ENCODE measurements at regions not wholly inside any gene's neighbourhood (a gene's known extent, or its start where the extent isn't known, plus 50 kb on each side); places are given as distances from the start of the nearest gene placed in this dataset.

DNA sequence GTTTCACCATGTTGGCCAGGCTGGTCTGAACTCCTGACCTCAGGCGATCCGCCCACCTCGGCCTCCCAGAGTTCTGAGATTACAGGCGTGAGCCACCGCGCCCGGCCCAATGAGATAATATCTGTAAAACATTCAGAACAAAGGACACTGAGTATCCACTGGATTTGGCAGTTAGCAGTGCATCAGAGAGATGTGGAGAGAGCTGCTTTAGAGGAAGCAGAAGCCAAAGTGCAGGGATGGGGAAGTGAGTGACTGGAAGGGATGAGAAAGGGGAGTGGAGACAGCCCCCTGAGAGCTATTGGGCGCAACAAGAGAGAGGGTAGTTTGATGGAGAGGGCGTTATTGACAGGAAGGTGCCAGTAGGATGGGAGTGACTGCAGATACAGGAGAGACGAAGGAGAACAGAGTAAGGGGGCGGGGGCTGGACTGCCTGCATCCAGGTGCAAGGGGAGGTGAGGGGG lies 157.5 kb upstream of the SHB start:
- DNase-seq (ENCODE audit: low read depth), result no peak

DNA sequence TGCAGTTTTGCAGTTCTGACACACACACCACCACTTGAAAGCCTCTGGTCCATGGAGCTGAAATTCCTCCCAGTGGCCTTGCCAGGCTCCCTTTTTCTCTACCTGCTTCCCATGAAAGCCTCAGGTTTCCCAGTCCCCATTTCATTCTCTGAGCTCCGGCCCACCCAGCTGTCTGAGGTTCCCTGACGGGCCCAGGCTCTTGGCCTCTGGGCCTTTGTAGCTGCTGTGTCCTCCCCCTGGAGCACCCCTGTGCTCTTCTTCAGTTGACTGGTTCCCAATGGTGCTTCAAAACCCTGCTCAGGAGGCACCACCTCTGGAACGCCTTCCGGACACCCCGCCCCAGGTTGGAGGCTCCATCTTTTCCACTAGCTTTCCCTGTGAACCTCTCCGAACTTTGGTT lies 155.9 kb upstream of the SHB start:
- DNase-seq (ENCODE audit: low read depth), result no peak

DNA sequence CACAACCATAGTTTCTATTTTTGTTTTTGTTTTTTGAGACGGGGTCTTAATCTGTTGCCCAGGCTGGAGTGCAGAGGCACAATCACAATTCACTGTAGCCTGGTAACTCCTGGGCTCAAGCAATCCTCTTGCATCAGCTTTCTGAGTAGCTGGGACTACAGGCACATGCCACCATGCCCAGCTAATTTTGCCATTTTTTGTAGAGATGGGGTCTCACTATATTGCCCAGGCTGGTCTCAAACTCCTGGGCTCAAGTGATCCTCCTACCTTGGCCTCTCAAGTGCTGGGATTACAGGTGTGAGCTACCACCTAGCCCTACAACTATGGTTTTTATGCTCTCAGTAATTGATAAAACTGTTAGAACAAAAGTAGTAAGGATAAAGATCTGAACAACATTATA lies 147.5 kb upstream of the SHB start:
- DNase-seq (ENCODE audit: low read depth), result no peak

GRCh38 chr9:38215465-38215864 lies 146.4 kb upstream of the SHB start:
- no peak for DNase-seq (ENCODE audit: low read depth)

GRCh38 chr9:38214432-38214831 lies 145.4 kb upstream of the SHB start:
- DNase-seq (ENCODE audit: low read depth), result no peak

- DNase-seq (ENCODE audit: low read depth), result no peak
Observed at GRCh38 chr9:38213631-38214299, 144.7 kb upstream of the SHB start.

DNA sequence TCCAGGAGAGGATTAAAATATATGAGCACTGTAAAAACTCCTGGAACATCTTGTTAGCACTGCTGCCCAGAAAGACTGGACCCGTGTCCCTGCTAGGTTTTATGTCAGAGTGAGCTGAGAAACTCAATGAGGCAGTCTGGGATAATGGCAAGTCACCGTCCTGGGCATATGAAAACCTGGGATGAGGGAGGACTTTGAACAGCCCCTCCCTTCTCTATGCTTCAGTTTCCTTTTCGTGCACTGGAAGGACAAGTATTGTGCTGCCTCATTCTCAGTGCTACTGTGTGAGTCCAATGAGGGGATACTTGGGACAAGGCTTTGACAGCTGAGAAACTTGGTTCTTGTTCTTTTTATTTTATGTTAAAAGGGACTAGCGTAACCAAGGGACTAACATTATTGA lies 143.0 kb upstream of the SHB start:
- no peak for DNase-seq (ENCODE audit: low read depth)

DNA sequence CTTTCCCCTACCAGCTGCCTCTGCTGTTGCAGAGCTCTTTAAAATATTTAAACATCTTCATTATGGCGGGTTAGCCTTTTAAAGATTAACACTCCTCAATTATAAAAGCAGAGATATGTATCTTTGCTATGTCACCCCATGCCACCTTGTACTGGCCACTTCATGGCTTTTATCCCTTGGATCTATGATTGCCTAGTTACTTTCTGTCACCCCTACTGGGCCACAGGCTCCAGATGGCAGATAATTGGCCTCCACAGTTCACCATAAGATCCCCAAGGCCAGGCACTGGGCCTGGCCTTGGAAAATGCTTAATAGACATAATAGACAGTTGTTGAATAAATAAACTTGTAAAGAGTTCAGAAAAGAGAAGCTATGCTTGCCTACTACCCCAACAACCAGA lies 142.0 kb upstream of the SHB start:
- DNase-seq (ENCODE audit: low read depth), result no peak

- no peak for DNase-seq (ENCODE audit: low read depth)
Observed at GRCh38 chr9:38208206-38208901, 139.3 kb upstream of the SHB start.

- no peak for DNase-seq (ENCODE audit: low read depth)
Observed at GRCh38 chr9:38207247-38207778, 138.3 kb upstream of the SHB start.

GRCh38 chr9:38205279-38205678 lies 136.3 kb upstream of the SHB start:
- DNase-seq (ENCODE audit: low read depth), result no peak

DNA sequence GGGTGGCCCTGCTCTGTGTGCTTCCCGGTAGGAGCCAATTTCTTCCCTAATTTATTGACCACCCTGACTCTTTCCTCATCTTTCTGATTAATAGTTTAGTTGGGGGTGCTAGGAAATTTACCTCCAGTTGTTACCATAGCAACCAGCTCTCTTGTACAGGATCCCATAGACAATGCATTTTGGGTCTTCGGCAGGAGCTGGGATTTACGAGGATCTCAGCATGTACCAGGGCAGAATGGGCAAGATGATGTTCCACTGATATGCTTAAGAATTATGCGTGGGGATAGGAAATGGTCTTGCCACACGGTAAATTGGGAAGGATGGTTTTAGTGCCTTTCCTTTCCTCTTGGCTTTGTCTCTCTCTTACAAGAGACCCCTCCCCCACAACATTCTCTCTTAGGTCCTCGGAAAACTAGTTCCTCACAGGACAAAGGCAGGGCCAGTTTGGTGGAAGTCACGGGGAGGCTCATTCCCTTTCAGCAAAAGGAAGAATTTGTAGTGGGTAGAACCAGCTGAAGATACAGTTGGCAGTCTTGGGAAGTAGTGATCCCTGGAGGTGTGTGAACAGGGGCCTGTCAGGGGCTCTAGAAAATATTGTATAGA lies 133.4 kb upstream of the SHB start:
- no peak for DNase-seq (ENCODE audit: low read depth)

GRCh38 chr9:38201844-38202243 lies 132.8 kb upstream of the SHB start:
- DNase-seq (ENCODE audit: low read depth), result no peak

DNA sequence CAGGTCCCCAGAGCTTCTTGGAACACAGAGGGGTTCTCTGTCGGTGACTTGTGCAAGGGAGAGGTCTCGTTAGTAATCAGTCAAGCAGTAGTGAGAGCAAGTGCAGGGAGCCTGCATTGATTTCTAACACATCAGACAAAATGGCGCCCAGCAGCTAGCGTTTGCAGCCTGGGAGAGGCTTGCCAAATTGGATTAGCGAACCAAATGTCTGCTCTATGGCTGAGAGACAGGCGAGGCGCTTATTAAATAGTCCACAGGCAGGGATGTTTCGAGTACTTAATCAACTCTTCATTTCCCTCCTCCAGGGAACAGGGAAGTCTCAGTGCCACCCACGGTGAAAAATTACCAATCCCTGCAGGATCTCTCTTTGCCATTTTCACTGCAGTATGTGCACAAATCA lies 131.4 kb upstream of the SHB start:
- no peak for DNase-seq (ENCODE audit: low read depth)

DNA sequence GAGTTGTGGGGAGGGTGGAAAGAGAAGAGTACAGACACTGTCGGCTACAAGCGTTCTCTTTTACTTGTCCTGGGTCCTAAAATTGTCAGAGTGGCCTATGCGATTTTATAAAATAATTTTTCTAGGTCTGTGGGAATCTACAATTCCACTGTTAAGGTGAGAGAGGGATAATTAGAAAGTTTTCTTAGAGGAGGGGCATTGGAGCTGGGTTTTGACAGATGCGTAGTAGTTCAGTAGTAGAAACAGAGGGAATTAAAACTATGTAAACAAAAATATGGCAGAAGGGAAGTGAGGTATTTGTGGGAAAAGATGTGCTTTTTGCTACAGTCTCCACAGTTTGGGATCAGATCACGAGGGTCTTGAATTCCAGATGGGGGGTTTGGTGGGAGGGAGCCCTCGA lies 129.1 kb upstream of the SHB start:
- no peak for DNase-seq (ENCODE audit: low read depth)

- DNase-seq (ENCODE audit: low read depth), result no peak
Observed at GRCh38 chr9:38196714-38197113, 127.7 kb upstream of the SHB start.

GRCh38 chr9:38195737-38196161 lies 126.7 kb upstream of the SHB start:
- DNase-seq (ENCODE audit: low read depth), result no peak

GRCh38 chr9:38194870-38195269 lies 125.8 kb upstream of the SHB start:
- no peak for DNase-seq (ENCODE audit: low read depth)

DNA sequence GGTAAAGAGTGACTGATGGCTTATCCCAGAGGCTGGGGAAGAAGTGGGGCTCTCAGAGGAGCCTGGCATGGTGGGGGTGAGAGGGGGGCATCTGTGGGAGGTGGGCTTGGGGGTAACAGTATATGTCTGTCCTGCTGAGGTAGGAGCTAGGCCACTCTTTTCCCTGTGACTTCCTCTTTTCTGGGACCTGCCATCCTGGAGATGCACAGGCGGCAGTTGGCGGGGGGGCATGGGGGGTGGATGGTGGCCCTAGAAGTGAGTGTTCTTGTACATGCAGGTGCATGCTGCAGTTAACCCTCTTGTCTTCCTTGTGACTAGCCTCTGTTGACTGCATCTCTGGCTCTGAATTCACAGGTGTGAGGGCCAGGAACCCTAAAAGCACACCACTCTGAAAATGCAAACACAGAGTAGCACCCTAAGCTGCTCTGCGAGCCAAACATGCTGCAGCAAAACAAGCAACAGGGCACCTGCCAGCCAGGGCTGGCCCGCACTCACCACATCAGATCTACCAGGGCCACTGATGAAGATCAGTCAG lies 123.8 kb upstream of the SHB start:
- DNase-seq (ENCODE audit: low read depth), result no peak

DNA sequence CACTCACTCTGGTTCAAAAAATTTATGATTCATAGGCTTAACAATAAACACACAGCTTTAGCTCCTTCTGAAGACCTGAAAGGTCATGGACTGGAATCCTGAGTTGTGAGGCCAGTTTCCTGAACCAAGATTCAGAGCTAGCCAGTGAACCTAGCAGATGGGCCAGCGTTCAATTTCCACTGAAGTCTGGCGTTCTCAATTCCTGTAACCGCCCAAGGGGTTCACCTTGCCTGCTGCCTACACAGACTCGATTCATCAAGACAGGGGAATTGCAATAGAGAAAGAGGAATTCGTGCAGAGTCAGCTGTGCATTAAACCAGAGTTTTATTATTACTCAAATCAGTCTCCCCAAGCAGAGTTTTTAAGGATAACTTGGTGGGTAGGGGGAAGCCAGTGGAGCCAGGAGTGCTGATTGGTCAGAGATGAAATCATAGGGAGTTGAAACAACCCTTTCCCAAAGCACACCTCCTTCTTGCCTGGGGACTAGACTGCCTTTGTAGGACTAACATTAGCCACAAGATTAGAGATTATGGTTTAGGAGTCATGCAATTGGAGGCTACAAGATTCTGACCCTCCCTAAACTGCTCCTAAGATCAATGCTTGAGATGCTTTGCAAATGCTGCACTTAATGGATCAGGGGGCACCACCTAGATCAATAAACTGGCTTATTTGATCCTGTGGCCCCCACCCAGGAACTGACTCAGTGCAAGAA lies 117.5 kb upstream of the SHB start:
- no peak for DNase-seq (ENCODE audit: low read depth)

DNA sequence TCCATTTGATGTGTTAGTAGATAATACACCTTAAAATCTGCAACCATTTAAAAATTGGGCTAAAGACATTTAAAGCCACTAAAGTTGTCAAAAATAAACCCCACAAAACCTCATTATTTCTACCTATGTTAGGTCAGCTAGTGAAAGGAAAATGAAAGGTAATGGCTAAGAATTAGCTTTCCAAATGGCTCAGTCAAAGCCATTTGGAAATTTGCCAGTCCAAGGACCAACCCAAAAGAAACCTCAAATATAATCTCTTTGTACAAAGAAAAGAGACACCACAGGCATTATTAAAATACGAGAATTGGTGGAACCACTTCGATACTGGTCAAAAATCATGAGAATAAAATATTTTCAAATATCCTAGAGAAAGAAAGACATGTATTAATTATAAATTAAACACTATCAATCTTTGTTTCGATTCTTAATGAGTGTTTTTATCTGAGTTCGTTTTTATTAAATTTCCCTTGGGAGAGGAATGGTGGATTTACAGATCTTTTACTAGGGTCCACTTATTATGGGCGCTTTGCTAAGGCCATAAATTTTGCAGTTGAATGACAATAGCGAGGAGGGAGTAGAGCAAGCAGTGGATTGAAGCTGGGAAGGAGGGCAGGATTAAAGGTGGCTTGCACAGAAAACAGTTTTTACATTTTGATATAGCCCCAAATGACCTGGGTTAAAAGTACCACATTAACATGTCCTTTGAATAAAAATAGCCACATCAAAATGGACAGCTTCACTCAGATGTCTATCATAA lies 116.8 kb upstream of the SHB start:
- DNase-seq (ENCODE audit: low read depth), result no peak

Data from GM04504 (cell line).